ENCODE measurements at regions not wholly inside any gene's neighbourhood (a gene's known extent, or its start where the extent isn't known, plus 50 kb on each side); places are given as distances from the start of the nearest gene placed in this dataset.

- H3K27ac ChIP-seq (ENCODE audit: low read length): no peak overlapping the region
- no CpG with 5 or more reads among the region's 3 CpGs for WGBS (ENCODE audit: insufficient coverage)
- no peak overlapping the region for H3K4me3 ChIP-seq (ENCODE audit: low read length)
- no peaks in the 10 kb centered on the region for H3K36me3 ChIP-seq (ENCODE audit: control insufficient read depth, insufficient read depth, low read length)
- H3K9me3 ChIP-seq (replicated peaks; ENCODE audit: control insufficient read depth, low read depth, low read length): no peaks in the 10 kb centered on the region
- H3K27me3 ChIP-seq (ENCODE audit: control insufficient read depth, insufficient read depth, low read length): no peaks in the 10 kb centered on the region
- no peak for DNase-seq
- no peaks in the 10 kb centered on the region for H3K4me1 ChIP-seq (ENCODE audit: control insufficient read depth, insufficient read depth, low read length)
These were observed 312.3 kb upstream of the CNTN6 start for GRCh38 chr3:780505-780904.

DNA sequence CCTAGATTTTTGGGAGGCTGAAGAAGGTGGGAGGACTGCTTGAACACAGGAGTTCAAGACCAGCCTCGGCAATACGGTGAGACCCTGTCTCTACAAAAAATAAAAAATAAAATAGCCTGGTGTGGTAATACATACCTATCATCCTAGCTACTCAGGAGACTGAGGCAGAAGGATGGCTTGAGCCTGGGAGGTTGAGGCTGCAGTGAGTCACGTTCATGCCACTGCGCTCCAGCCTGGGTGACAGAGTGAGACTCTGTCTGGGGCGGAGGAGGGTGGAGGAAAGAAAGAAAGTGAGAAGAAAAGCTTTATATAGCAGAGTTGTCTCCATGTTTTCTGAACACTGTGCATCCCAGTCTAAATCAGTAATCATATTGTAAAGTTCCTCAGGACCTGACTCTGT, 301.4 kb upstream of the CNTN6 start:
- no peaks in the 10 kb centered on the region for H3K36me3 ChIP-seq (ENCODE audit: control insufficient read depth, insufficient read depth, low read length)
- H3K4me3 ChIP-seq (ENCODE audit: low read length): no peak overlapping the region
- H3K4me1 ChIP-seq (ENCODE audit: control insufficient read depth, insufficient read depth, low read length): no peaks in the 10 kb centered on the region
- no peaks in the 10 kb centered on the region for H3K27me3 ChIP-seq (ENCODE audit: control insufficient read depth, insufficient read depth, low read length)
- no peaks in the 10 kb centered on the region for H3K9me3 ChIP-seq (replicated peaks; ENCODE audit: control insufficient read depth, low read depth, low read length)
- no CpG with 5 or more reads among the region's 5 CpGs for WGBS (ENCODE audit: insufficient coverage)
- H3K27ac ChIP-seq (ENCODE audit: low read length): no peak overlapping the region
- DNase-seq: no peak

DNA sequence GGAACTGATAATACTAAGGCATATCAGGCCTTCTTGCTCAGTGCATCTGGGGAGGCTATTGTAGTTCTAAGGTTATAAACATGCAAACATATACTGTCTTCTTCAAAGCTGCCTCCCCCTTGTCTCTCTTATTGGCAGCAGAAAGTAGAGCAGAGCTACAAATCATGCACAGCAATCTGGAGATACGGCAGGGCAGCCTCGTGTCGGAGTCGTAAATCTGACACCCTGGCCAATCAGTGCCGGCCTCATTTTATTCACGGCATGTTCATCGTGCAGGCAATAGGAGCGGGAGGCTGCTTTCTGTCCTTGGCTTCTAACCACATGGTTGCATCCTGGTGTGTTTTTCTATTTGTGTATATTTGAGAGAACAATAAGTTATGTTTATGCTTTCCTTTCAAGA, 300.2 kb upstream of the CNTN6 start:
- WGBS (ENCODE audit: insufficient coverage): 40% methylated on average over 5 of the region's 8 CpGs
- H3K4me1 ChIP-seq (ENCODE audit: control insufficient read depth, insufficient read depth, low read length): no peaks in the 10 kb centered on the region
- no peak overlapping the region for H3K27ac ChIP-seq (ENCODE audit: low read length)
- no peak overlapping the region for H3K4me3 ChIP-seq (ENCODE audit: low read length)
- no peaks in the 10 kb centered on the region for H3K36me3 ChIP-seq (ENCODE audit: control insufficient read depth, insufficient read depth, low read length)
- H3K27me3 ChIP-seq (ENCODE audit: control insufficient read depth, insufficient read depth, low read length): no peaks in the 10 kb centered on the region
- H3K9me3 ChIP-seq (replicated peaks; ENCODE audit: control insufficient read depth, low read depth, low read length): no peaks in the 10 kb centered on the region
- DNase-seq: no peak

DNA sequence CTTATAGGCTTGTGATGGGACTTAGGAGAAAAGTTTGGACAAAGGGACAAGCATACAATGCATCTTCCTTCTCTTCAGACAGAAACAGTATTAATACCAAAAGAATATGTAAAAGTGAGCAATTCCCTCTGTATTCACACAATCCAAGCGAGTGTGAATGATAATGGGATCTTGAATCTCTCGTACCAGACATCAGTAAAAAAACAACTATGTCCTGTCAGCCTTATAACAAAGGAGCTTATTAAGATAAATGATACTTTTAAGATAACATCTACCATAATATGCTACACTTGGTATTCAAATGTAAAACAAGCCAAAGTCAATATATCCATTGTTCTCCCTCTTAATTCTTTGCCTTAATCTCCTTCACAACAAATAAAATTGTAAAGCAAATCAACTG, 288.6 kb upstream of the CNTN6 start:
- Histone ChIP-seq H3K27me3 (ENCODE audit: control insufficient read depth, insufficient read depth, low read length) (no peaks in the 10 kb centered on the region), H3K4me3 (ENCODE audit: low read length) (no peak overlapping the region), H3K27ac (ENCODE audit: low read length) (no peak overlapping the region), H3K36me3 (ENCODE audit: control insufficient read depth, insufficient read depth, low read length) (no peaks in the 10 kb centered on the region), H3K9me3 (replicated peaks; ENCODE audit: control insufficient read depth, low read depth, low read length) (peaks cover 4% of the 10 kb centered on the region), H3K4me1 (ENCODE audit: control insufficient read depth, insufficient read depth, low read length) (no peaks in the 10 kb centered on the region)
- no CpG with 5 or more reads among the region's 2 CpGs for WGBS (ENCODE audit: insufficient coverage)
- DNase-seq: no peak

DNA sequence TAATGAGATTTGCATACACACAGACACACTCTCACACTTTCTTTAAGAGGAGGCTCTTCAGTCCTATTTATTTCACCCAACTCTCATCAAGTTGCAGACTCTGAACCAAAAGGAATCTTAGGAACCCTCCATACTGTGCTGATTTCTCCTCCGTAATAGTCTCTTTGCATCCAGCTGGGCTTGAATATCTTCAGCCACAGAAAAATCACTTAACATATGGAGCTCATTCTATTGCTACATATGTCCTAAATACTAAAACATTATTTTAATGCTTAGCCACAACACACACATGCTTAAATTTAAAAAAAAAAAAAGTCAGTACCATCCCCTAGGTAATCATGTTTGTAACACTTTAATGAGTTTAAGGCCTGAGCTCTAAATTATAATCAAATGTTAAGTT, 287.5 kb upstream of the CNTN6 start:
- H3K4me3 ChIP-seq (ENCODE audit: low read length): no peak overlapping the region
- H3K36me3 ChIP-seq (ENCODE audit: control insufficient read depth, insufficient read depth, low read length): no peaks in the 10 kb centered on the region
- peaks cover 4% of the 10 kb centered on the region for H3K9me3 ChIP-seq (replicated peaks; ENCODE audit: control insufficient read depth, low read depth, low read length)
- WGBS (ENCODE audit: insufficient coverage): 17% methylated on average over 1 of the region's 1 CpG
- H3K27ac ChIP-seq (ENCODE audit: low read length): no peak overlapping the region
- H3K4me1 ChIP-seq (ENCODE audit: control insufficient read depth, insufficient read depth, low read length): no peaks in the 10 kb centered on the region
- no peak for DNase-seq
- H3K27me3 ChIP-seq (ENCODE audit: control insufficient read depth, insufficient read depth, low read length): no peaks in the 10 kb centered on the region

DNA sequence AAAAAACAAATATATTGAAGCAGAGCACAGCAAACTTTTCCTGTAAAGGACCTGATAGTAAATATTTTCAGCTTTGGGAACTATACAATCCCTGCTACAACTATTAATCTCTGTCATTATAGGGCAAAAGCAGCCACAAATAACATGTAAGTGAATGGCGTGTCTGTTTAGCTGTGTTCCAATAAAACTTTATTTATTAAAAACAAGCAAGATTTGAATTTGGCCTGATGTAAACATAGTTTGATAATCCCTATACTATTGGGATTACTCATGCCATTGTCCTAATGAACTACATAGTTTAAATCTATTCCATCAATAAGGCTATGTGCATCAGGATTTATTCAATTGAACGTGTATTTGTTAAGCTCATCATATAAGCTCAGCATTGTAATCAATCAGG, 286.8 kb upstream of the CNTN6 start:
- no peak for DNase-seq
- peaks cover 4% of the 10 kb centered on the region for H3K9me3 ChIP-seq (replicated peaks; ENCODE audit: control insufficient read depth, low read depth, low read length)
- no CpG with 5 or more reads among the region's 2 CpGs for WGBS (ENCODE audit: insufficient coverage)

DNA sequence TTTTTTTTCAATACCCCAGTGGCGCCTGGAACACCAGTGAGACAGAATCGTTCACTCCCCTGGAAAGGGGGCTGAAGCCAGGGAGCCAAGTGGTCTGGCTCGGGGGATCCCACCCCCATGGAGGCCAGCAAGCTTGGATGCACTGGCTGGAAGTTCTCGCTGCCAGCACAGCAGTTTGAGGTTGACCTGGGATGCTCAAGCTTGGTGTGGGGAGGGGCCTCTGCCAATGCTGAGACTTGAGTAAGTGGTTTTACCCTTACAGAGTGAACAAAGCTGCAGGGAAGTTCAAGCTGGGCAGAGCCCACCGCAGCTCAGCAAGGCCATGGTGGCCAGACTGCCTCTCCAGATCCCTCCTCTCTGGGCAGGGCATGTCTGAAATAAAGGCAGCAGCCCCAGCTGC, 276.2 kb upstream of the CNTN6 start:
- Histone ChIP-seq H3K27ac (ENCODE audit: low read length) (no peak overlapping the region), H3K27me3 (ENCODE audit: control insufficient read depth, insufficient read depth, low read length) (no peaks in the 10 kb centered on the region), H3K4me1 (ENCODE audit: control insufficient read depth, insufficient read depth, low read length) (no peaks in the 10 kb centered on the region), H3K4me3 (ENCODE audit: low read length) (no peak overlapping the region), H3K9me3 (replicated peaks; ENCODE audit: control insufficient read depth, low read depth, low read length) (peaks cover 15% of the 10 kb centered on the region), H3K36me3 (ENCODE audit: control insufficient read depth, insufficient read depth, low read length) (no peaks in the 10 kb centered on the region)
- DNase-seq: no peak
- 43% methylated on average over 2 of the region's 5 CpGs for WGBS (ENCODE audit: insufficient coverage)

More for the DNA sequence above, 286.8 kb upstream of the CNTN6 start:
- Histone ChIP-seq H3K4me1 (ENCODE audit: control insufficient read depth, insufficient read depth, low read length) (no peaks in the 10 kb centered on the region), H3K27ac (ENCODE audit: low read length) (no peak overlapping the region), H3K36me3 (ENCODE audit: control insufficient read depth, insufficient read depth, low read length) (no peaks in the 10 kb centered on the region), H3K27me3 (ENCODE audit: control insufficient read depth, insufficient read depth, low read length) (no peaks in the 10 kb centered on the region), H3K4me3 (ENCODE audit: low read length) (no peak overlapping the region)

DNA sequence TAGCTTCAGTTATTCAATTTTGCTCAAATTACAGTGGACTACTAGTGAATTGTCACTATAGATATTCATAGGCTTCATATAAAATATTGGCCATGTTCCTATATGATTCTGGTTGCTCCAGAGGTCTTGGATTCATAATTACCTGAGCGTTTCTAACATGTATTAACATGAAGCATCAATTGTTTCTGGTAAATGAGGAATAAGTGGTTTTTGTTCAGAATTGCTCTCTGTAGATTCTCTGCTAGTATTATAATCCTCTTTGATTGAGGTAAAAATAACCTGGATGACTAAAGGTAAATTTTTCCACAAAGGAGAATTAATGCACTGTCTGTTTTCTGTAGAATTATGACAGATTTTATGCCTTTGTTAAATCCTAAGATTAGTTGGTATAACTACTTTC, 258.1 kb upstream of the CNTN6 start:
- no peaks in the 10 kb centered on the region for H3K27me3 ChIP-seq (ENCODE audit: control insufficient read depth, insufficient read depth, low read length)
- no peaks in the 10 kb centered on the region for H3K36me3 ChIP-seq (ENCODE audit: control insufficient read depth, insufficient read depth, low read length)
- H3K4me3 ChIP-seq (ENCODE audit: low read length): no peak overlapping the region
- DNase-seq: no peak
- no peaks in the 10 kb centered on the region for H3K4me1 ChIP-seq (ENCODE audit: control insufficient read depth, insufficient read depth, low read length)
- no CpG with 5 or more reads among the region's 1 CpG for WGBS (ENCODE audit: insufficient coverage)
- H3K9me3 ChIP-seq (replicated peaks; ENCODE audit: control insufficient read depth, low read depth, low read length): peaks cover 6% of the 10 kb centered on the region
- H3K27ac ChIP-seq (ENCODE audit: low read length): no peak overlapping the region

GRCh38 chr3:835096-835495, 257.7 kb upstream of the CNTN6 start:
- Histone ChIP-seq H3K36me3 (ENCODE audit: control insufficient read depth, insufficient read depth, low read length) (no peaks in the 10 kb centered on the region), H3K4me3 (ENCODE audit: low read length) (no peak overlapping the region), H3K27me3 (ENCODE audit: control insufficient read depth, insufficient read depth, low read length) (no peaks in the 10 kb centered on the region)

DNA sequence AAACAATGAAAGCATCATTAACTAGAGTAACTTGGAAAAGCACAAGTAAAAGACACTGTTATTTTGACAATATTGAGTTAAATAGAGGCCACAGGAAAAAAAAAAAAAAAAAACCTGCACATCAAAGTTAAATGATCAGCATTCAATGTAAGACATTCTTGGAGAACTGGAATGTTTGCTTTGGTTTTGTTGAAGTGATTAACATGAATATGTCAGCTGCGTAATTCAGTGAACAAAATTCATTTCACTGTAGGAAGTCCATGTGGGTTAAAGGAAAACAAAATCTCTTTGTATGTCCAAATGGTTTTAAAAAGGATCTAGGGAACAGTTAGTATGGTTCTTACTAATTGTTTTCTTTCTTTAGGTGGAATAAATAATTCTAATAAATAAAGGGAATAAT, 252.8 kb upstream of the CNTN6 start:
- H3K4me1 ChIP-seq (ENCODE audit: control insufficient read depth, insufficient read depth, low read length): no peaks in the 10 kb centered on the region
- no peaks in the 10 kb centered on the region for H3K9me3 ChIP-seq (replicated peaks; ENCODE audit: control insufficient read depth, low read depth, low read length)
- no peaks in the 10 kb centered on the region for H3K27me3 ChIP-seq (ENCODE audit: control insufficient read depth, insufficient read depth, low read length)
- H3K27ac ChIP-seq (ENCODE audit: low read length): no peak overlapping the region
- H3K4me3 ChIP-seq (ENCODE audit: low read length): no peak overlapping the region
- WGBS (ENCODE audit: insufficient coverage): 100% methylated on average over 1 of the region's 1 CpG
- DNase-seq: no peak
- no peaks in the 10 kb centered on the region for H3K36me3 ChIP-seq (ENCODE audit: control insufficient read depth, insufficient read depth, low read length)

More at GRCh38 chr3:835096-835495, 257.7 kb upstream of the CNTN6 start:
- H3K9me3 ChIP-seq (replicated peaks; ENCODE audit: control insufficient read depth, low read depth, low read length): peaks cover 3% of the 10 kb centered on the region
- DNase-seq: no peak
- H3K4me1 ChIP-seq (ENCODE audit: control insufficient read depth, insufficient read depth, low read length): no peaks in the 10 kb centered on the region
- H3K27ac ChIP-seq (ENCODE audit: low read length): no peak overlapping the region
- WGBS (ENCODE audit: insufficient coverage): no CpG with 5 or more reads among the region's 4 CpGs

- Histone ChIP-seq H3K4me1 (ENCODE audit: control insufficient read depth, insufficient read depth, low read length) (no peaks in the 10 kb centered on the region), H3K36me3 (ENCODE audit: control insufficient read depth, insufficient read depth, low read length) (no peaks in the 10 kb centered on the region), H3K27ac (ENCODE audit: low read length) (no peak overlapping the region), H3K27me3 (ENCODE audit: control insufficient read depth, insufficient read depth, low read length) (no peaks in the 10 kb centered on the region), H3K4me3 (ENCODE audit: low read length) (no peak overlapping the region), H3K9me3 (replicated peaks; ENCODE audit: control insufficient read depth, low read depth, low read length) (peaks cover 2% of the 10 kb centered on the region)
- DNase-seq: no peak
- WGBS (ENCODE audit: insufficient coverage): 57% methylated on average over 1 of the region's 5 CpGs
These were observed 241.6 kb upstream of the CNTN6 start for GRCh38 chr3:851098-851790.
